GM19463 (cell line): ENCODE measurements at regions not wholly inside any gene's neighbourhood (a gene's known extent, or its start where the extent isn't known, plus 50 kb on each side); places are given as distances from the start of the nearest gene placed in this dataset.
A peak's percentile ranks its signal among the peaks of the same experiment; 100 is the strongest.

Experiments
- ATAC-seq: cut with Tn5 transposase; IDR thresholded peaks from one replicate; pipeline ENCODE4 v1.9.1; 2021; ENCODE audit warnings: mild to moderate bottlenecking, moderate library complexity; ENCODE audit not compliant: unreplicated experiment

DNA sequence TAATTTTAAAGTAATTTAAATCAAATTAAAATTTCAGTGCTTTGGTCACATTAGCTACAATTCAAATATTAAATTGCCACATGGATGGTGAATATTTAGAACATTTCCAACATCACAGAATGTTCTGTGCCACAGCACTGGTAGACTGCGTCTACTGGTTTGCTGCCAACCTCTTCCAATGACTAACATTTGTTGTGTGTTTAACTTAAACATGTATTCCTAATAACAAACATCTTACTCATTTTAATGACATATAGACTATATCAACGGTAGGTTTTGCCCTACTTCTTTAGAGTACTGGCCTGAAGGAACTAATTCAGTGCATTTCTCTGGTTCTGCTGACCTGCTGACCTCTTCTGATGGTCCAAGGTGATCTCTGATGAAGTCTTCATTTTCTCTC, 157.6 kb downstream of the DCK start:
- no peak for ATAC-seq

DNA sequence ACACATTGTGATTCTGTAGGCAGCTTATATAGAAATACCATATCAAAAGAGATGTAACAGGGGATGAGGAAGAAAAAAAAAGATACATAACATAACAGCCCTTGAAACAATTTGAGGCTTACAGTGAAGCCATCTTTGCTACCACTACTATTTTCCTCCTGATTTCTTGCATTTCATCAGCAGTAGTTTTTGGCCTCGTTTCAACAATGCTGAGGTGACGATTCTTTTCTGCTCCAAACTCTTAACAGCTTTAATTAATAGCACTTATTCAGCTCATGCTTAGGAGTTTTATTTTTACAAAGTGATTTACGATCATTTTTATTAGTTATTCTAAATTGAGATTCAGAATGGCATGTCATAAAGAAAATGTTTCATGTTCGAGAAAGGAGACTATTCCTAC, 163.2 kb downstream of the DCK start:
- ATAC-seq: no peak

DNA sequence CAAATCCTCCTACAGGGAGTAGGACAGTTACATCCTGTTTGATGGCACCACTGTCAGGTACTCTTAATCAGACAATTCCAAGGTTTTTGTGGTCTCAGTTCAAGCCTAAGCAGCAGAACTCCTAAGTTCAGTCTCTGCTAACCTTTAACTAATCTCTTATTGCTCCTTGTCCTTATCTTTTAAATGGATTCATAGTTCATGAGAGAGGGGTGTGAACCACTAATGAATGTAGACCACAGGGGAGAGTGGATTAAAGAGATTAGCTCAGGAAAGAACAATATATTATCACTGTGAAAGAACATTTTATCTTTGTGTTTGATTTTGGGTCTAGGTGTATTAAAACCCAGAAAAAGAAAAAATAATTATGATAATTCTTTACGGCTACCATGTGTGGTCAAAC, 168.9 kb downstream of the DCK start:
- ATAC-seq: no peak

GRCh38 chr4:71163317-71163716, 169.9 kb downstream of the DCK start:
- no peak for ATAC-seq

DNA sequence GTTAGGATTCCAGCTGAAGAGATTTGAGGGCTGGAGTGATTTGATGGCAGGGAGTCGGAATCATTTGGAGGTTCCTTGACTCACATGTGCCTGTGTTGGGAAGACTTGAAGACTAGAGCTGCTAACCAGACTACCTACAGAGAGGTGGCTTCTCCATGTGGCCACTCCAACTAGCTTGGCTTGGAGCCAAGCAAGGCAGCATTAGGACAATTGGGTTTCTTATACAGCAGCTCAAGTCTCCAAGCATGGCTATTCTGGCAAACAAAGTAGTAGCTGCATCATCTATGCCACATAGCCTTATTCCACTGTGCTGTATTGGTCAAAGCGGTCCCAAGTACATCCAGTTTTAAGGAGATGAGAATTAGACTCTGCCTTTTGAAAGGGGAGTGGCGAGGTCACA, 171.7 kb upstream of the SLC4A4 start:
- no peak for ATAC-seq

GRCh38 chr4:71171592-71171991, 167.2 kb upstream of the SLC4A4 start:
- ATAC-seq: no peak

DNA sequence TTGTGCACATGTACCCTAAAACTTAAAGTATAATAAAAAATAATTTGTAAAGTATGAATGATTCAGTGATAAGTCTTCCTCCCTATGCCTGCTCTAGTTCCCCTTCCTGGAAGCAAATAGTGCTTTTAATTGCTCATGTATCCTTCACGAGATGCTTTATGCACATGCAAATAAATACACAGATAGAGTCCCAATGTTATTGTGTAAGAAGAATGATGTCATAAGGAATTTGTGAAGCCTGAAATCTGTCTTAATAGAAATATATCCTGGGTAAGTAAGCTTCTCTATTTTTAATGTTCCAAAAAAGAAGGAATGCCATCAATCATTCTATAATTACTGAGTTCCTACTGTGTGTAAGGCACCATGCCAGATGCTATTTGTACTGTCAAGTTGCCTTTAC, 157.5 kb upstream of the SLC4A4 start:
- no peak for ATAC-seq

- peak; percentile 32 for ATAC-seq
Observed at GRCh38 chr4:71184195-71184781, 154.5 kb upstream of the SLC4A4 start.

DNA sequence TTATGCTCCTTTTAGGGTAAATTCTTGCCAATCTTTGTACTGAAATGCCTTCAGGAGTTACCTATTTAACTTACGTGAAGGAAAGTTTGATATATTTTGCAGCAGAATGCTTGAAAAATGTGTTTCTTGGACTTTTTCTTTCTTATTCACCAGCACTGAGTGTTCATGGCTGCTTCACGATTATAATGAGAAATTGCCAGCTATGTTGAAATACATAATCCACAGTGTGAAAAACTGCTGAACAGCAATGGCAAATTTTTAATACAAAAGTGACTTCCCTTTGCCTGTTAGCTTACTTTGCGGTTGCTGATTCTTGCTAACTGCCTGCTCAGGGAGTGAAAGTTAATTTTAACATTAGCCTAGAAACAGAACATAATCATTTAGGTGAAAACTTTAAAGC, 153.8 kb upstream of the SLC4A4 start:
- no peak for ATAC-seq

- ATAC-seq: no peak
Observed at GRCh38 chr4:71186257-71186565, 152.6 kb upstream of the SLC4A4 start.

DNA sequence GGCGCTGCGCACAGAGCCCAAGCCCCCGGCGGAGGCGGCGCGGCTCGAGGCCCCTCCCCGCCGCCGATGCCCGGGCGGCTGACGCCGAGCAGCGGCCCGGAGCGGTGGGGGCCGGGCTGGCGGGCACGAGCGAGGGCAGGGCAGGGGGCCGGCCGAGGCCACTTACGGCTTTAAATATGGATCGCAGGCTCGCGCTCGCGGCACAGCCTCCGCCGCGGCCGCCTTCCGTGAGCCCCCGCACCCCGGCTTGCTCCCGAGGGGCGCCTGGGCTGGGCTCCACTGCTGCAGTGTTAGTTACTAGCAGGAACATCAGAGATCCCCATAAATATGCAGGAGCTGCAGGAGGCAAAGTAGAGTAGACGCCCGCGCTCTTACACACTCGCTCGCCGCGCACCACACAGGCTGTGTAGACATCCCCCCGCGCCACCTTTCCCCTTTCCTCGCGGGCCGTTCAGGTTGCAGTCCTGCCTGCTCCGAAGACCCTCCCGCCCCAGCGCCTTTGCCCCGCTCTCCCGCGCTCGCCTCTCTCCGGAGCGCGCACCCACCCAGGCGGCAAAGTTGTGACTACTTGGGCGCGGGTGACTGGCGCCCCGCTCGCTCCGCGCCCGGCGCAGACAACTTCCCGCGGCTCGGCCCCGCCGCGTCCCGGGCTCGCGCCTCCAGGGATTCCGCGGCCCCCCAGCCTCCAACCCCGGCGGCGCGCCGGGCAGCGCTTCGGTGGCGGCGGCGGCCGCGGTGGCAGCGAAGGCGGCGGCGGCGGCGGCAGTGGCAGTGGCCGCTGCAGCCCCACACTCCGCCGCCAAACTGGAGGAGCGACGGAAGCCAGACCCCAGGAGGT, 152.0 kb upstream of the SLC4A4 start:
- ATAC-seq: peak; percentile 63

DNA sequence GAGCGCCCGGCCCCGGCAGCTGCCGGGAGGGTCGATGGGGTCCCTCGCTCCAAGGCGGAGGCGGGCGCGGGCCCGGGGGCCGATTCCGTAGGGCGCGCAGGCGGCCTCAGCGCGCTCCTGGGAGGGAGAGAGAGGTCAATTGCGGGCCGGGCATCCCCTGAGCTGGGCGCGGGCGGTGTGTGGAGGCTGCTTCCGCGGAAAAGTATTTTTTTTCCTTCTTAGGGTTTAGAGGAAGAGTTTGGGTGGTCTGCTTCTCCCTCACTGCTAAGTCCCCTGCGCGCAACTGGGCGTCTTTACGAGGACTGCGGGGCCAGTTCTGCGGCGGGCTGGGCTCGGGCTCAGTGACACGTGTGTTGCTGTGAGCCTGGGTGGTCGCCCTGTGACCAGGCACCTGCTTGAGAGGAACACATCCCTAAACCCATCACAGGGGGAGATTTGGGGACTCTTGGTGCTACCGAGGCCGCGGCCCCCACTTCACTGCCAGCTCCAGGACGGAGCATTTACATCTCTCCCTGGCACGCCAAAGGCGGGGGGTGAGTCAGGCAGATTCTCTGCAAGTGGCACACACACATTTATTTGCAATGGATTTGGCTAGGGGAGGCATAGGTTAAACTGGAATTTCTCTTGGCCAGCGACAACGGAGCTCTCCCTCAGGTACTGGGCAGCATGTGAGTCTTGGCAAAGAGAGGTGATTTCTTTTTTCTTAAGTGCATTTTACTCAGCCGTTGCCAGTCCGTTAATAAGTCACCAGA, 151.2 kb upstream of the SLC4A4 start:
- peak; percentile 25 for ATAC-seq

GRCh38 chr4:71188156-71188640, 150.6 kb upstream of the SLC4A4 start:
- no peak for ATAC-seq

- ATAC-seq: no peak
Observed at GRCh38 chr4:71188951-71189350, 149.9 kb upstream of the SLC4A4 start.

- ATAC-seq: no peak
Observed at GRCh38 chr4:71189471-71189870, 149.3 kb upstream of the SLC4A4 start.

- no peak for ATAC-seq
Observed at GRCh38 chr4:71194454-71194853, 144.4 kb upstream of the SLC4A4 start.

DNA sequence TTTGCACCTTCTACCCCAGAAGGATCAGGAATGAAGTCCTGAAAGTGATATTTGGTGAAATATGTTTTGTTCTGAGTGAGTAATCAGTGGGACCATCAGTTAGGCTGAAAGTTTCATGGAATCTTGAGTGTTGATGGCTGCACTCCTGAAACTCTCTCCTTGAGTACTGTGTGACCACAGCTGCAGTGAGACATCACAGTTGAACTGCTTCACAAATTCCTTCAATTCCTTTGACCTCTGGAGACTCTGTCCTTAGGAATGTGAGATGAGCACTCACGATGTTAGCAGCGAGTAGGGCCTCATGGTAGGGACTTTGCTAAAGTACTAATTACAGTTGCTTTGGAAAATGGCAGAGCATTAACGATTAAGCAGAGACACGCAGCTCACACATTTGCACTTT, 142.9 kb upstream of the SLC4A4 start:
- ATAC-seq: no peak

GRCh38 chr4:71198958-71199357, 139.9 kb upstream of the SLC4A4 start:
- ATAC-seq: no peak

DNA sequence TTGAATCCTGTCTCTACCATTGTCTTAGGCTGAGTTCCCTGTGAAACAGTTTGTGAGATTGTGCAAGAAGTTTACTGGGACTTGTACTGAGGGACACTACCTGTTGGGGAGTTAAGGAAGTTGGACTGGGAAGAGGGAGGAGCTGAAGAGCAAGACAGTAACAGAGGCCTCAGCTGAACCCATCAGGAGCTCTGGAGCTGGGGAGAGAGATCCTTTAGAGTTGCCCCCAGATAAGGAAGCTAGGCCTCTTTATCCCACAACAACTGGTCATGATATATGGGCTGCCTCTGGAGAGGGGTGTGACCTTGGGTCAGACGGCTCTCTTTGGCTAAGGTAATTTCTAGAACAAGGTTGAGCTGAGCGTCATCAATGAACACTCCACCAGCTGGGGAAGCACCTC, 137.8 kb upstream of the SLC4A4 start:
- no peak for ATAC-seq

GRCh38 chr4:71201817-71202576, 136.8 kb upstream of the SLC4A4 start:
- ATAC-seq: no peak

DNA sequence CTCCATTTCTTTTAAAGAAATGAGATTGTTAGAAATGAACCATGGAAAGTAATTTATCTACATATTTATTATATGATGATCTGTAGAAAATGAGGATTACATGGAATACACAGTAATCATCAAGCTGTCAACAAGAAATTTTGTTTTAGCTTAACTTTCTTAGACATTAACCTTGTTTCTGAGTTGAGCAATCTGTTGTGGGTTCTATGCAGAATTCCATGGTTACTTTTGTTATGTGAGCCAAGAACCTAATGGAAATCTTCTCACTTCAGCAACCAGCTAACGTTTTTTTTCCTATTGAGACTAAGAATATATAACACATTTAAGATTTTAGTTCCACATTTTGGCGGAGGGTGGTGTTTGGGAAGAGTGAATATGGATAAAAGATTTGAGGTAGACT, 136.1 kb upstream of the SLC4A4 start:
- ATAC-seq: no peak
